GM06990 (cell line): ENCODE measurements at regions not wholly inside any gene's neighbourhood (a gene's known extent, or its start where the extent isn't known, plus 50 kb on each side); places are given as distances from the start of the nearest gene placed in this dataset.

Experiments used
- DNase-seq: peaks from one replicate; pipeline ENCODE4 v3.0.0-alpha.2; 2011; ENCODE audit not compliant: insufficient read length; ENCODE audit errors: extremely low read depth
- H3K27me3 ChIP-seq: replicated peaks from 2 replicates; pipeline ENCODE4 v1.6.0; 2011; ENCODE audit warnings: low read length; ENCODE audit not compliant: control insufficient read depth, insufficient read depth
- H3K36me3 ChIP-seq: 2 replicates; pipeline ENCODE4 v1.5.1; 2011; ENCODE audit warnings: low read length; ENCODE audit not compliant: control insufficient read depth, insufficient read depth
- H3K4me3 ChIP-seq: replicated peaks from 2 replicates; pipeline ENCODE4 v1.5.1; 2011; ENCODE audit warnings: low read depth, mild to moderate bottlenecking, control low read depth, low read length
- CTCF ChIP-seq: IDR thresholded peaks from 2 replicates; pipeline ENCODE4 v1.5.1; 2011; ENCODE audit warnings: low read length, control low read depth, mild to moderate bottlenecking, inconsistent platforms; ENCODE audit not compliant: insufficient read depth, poor library complexity, severe bottlenecking

DNA sequence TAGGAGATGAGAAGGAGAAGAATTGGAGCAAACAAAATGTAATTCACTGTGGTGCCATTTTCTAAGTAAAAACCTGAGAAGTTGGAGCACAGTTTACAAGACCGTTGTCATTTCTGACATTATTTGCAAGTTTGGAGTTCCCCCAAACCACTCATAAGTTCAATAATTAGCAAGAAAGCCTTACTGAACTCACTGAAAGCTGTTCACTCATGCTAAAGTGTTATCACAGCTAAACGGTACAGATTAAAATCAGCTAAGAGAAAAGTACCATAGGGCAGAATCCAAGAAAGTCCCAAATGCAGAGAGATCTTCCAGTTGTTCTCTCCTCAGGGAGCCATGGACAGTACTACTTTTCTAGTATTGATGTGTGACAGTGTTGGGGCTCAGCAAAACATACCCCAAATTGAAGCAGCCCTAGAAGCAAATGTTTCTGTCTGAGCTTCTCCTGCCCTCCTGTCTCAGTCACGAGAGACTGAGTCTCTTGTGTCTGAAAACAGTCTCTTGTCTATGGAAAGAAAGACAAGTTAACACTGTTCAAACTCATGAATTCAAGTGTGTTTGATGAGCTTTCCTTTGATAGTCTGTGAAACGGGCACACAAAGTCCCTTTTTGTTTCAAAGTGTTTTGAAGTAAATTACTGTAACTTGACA, 221.2 kb downstream of the GABRG2 start:
- Histone ChIP-seq H3K27me3 (no peaks in the 10 kb centered on the region), H3K4me3 (no peak overlapping the region), H3K36me3 (no peaks in the 10 kb centered on the region)
- no peak for TF ChIP-seq CTCF
- DNase-seq, result no peak

GRCh38 chr5:162289489-162289888, 221.9 kb downstream of the GABRG2 start:
- DNase-seq, result no peak
- no peak for TF ChIP-seq CTCF

DNA sequence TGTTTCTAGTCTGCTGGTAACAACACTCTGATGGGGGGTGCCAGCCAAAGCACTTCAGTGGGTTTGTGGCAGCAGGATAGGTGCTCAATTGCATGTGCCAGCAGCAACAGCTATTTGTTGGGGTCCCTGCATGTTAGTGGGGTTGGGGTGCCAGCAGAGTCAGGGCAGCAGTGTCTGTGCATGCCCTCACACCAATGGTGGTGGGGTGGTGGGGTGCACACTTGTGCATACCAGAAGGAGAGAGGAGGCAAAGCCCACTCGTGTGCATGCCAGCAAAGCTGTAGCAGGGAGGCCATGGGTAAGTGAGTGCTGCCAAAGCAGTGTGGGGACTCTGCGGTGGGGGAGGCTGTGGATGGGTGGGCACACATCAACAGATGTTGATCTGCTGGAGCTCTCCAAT, 232.2 kb downstream of the GABRG2 start:
- Histone ChIP-seq H3K36me3 (no peaks in the 10 kb centered on the region), H3K27me3 (no peaks in the 10 kb centered on the region), H3K4me3 (no peak overlapping the region)
- TF ChIP-seq CTCF, result no peak
- DNase-seq, result no peak

More at GRCh38 chr5:162289489-162289888, 221.9 kb downstream of the GABRG2 start:
- Histone ChIP-seq H3K36me3 (no peaks in the 10 kb centered on the region), H3K27me3 (no peaks in the 10 kb centered on the region), H3K4me3 (no peak overlapping the region)

DNA sequence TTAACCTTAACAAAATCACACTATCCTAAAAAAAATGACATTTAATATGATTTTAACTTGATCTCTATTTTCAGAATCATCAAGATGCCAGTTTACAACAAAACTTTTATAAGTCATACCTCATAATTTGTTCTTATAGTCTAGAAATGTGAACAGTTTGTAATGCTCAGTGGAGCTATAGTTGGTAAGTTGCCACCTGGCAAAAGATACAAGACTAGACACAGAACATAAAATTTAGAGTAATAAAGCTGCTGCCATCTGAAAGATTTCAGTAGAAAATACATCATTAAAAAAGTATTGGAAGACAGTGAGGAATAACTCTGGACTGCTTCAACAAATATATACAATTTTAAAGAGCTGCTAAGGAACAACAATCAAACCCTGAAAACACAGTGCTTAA, 233.8 kb downstream of the GABRG2 start:
- no peak for TF ChIP-seq CTCF
- DNase-seq, result no peak
- H3K27me3 ChIP-seq, result no peaks in the 10 kb centered on the region
- H3K4me3 ChIP-seq, result no peak overlapping the region
- no peaks in the 10 kb centered on the region for H3K36me3 ChIP-seq

DNA sequence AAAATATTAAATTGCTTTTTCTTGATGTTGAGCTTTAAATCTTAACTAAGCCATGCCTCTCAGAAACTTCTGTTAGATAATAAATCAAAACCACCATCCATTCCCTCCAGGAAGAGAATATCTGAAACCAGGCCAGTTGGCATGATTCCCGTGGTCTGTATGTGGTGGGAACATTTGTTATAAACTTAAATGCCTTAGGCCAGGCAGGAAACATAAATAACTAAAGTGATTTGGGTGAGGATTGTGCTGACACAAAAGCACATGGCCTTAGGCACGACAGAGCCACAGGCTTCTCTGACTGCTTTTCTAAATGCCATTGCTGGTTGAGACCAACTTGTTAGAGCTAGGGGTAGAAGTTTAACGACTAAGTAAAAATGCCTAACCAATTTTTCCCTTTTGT, 255.9 kb downstream of the GABRG2 start:
- H3K36me3 ChIP-seq, result no peaks in the 10 kb centered on the region
- TF ChIP-seq CTCF, result no peak
- no peak for DNase-seq
- no peaks in the 10 kb centered on the region for H3K27me3 ChIP-seq
- H3K4me3 ChIP-seq, result no peak overlapping the region

DNA sequence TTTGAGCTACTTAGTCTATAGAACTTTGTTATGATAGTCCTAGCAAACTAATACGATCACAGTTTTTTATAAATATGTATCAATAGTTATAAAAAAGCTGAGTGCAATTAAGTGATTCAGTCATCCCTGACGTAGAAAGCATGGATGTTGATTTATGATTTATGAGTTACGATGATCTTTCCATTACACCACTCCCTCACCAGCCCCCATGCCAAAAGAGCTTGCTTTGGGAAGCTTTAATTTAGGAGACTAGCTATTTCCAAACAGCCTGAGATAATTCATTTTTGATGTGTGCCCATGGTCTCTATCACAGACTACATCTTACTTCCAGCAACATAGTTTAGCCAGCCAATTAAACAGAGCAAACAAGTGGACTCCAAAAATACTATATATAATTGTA, 256.8 kb downstream of the GABRG2 start:
- no peak for TF ChIP-seq CTCF
- DNase-seq, result no peak
- H3K27me3 ChIP-seq, result no peaks in the 10 kb centered on the region
- no peaks in the 10 kb centered on the region for H3K36me3 ChIP-seq
- no peak overlapping the region for H3K4me3 ChIP-seq
